DOHH2 (cell line): ENCODE measurements at regions not wholly inside any gene's neighbourhood (a gene's known extent, or its start where the extent isn't known, plus 50 kb on each side); places are given as distances from the start of the nearest gene placed in this dataset.

Source experiments
- H3F3A ChIP-seq: fragments of 200-600 bp; sonication (generic), shearing (Covaris generic); 2 replicates; pipeline ENCODE4 v1.6.0; 2016; ENCODE audit warnings: antibody characterized with exemption, mild to moderate bottlenecking; ENCODE audit not compliant: control insufficient read depth, insufficient read depth
- H3K27ac ChIP-seq: fragments of 200-600 bp; sonication (generic); 2 replicates; pipeline ENCODE4 v1.5.1; 2014; ENCODE audit warnings: low read depth, mild to moderate bottlenecking, low read length, moderate library complexity
- H3K27me3 ChIP-seq: fragments of 200-600 bp; sonication (generic); 2 replicates; pipeline ENCODE4 v1.6.1; 2014; ENCODE audit warnings: mild to moderate bottlenecking, low read length, mixed read lengths; ENCODE audit not compliant: control insufficient read depth
- H3K36me3 ChIP-seq: fragments of 200-600 bp; sonication (generic); 2 replicates; pipeline ENCODE4 v1.6.1; 2014; ENCODE audit warnings: mild to moderate bottlenecking, low read length, moderate library complexity, mixed read lengths; ENCODE audit not compliant: control insufficient read depth
- H3K4me1 ChIP-seq: fragments of 200-600 bp; sonication (generic); 2 replicates; pipeline ENCODE4 v1.6.1; 2014; ENCODE audit warnings: mild to moderate bottlenecking, low read length, mixed read lengths; ENCODE audit not compliant: control insufficient read depth
- H3K4me2 ChIP-seq: fragments of 200-600 bp; sonication (generic); 2 replicates; pipeline ENCODE4 v1.6.0; 2014; ENCODE audit warnings: mild to moderate bottlenecking, low read length, moderate library complexity
- H3K4me3 ChIP-seq: fragments of 200-600 bp; sonication (generic); 2 replicates; pipeline ENCODE4 v1.5.1; 2014; ENCODE audit warnings: mild to moderate bottlenecking, low read length, mixed read lengths
- H3K79me2 ChIP-seq: fragments of 200-600 bp; sonication (generic); 2 replicates; pipeline ENCODE4 v1.6.1; 2014; ENCODE audit warnings: mild to moderate bottlenecking, low read length, mixed read lengths; ENCODE audit not compliant: control insufficient read depth
- H3K9me2 ChIP-seq: fragments of 200-600 bp; sonication (generic); replicated peaks from 2 replicates; pipeline ENCODE4 v1.6.1; 2014; ENCODE audit warnings: mild to moderate bottlenecking, low read length, mixed read lengths; ENCODE audit not compliant: control insufficient read depth
- H3K9me3 ChIP-seq: fragments of 200-600 bp; sonication (generic); 2 replicates; pipeline ENCODE4 v1.6.1; 2014; ENCODE audit warnings: antibody characterized with exemption, low read length, mixed read lengths; ENCODE audit not compliant: control insufficient read depth, insufficient read depth
- H4K20me1 ChIP-seq: fragments of 200-600 bp; sonication (generic); 2 replicates; pipeline ENCODE4 v1.6.0; 2014; ENCODE audit warnings: low read depth, mild to moderate bottlenecking, antibody characterized with exemption, low read length, moderate library complexity; ENCODE audit not compliant: control insufficient read depth, insufficient read depth
- CTCF ChIP-seq: fragments of 200-600 bp; sonication (generic); IDR thresholded peaks from one replicate; pipeline ENCODE4 v1.5.1; 2014; ENCODE audit warnings: antibody characterized with exemption, mild to moderate bottlenecking, low read depth, low read length; ENCODE audit not compliant: poor library complexity, severe bottlenecking
- EZH2phosphoT487 ChIP-seq: fragments of 200-600 bp; sonication (generic); IDR thresholded peaks from 2 replicates; pipeline ENCODE4 v1.6.1; 2017; ENCODE audit warnings: borderline replicate concordance, mild to moderate bottlenecking, antibody characterized with exemption, low read length, moderate library complexity, mixed read lengths

- Histone ChIP-seq H3K27me3 (no peaks in the 10 kb centered on the region), H3K9me2 (no peaks in the 10 kb centered on the region), H3K36me3 (no peaks in the 10 kb centered on the region)
These were observed 769.8 kb upstream of the NDST4 start for GRCh38 chr4:115883231-115883630.

GRCh38 chr4:115873048-115873447 lies 759.6 kb upstream of the NDST4 start:
- H3K36me3 ChIP-seq = no peaks in the 10 kb centered on the region
- TF ChIP-seq CTCF (peak; percentile 24), EZH2phosphoT487 (no peak)
- no peaks in the 10 kb centered on the region for H3K9me2 ChIP-seq

More at GRCh38 chr4:115883231-115883630, 769.8 kb upstream of the NDST4 start:
- no peaks in the 10 kb centered on the region for H3K79me2 ChIP-seq
- H4K20me1 ChIP-seq = no peaks in the 10 kb centered on the region
- no peak overlapping the region for H3K4me2 ChIP-seq
- H3K4me3 ChIP-seq = no peak overlapping the region
- TF ChIP-seq CTCF (no peak), EZH2phosphoT487 (no peak)
- no peak overlapping the region for H3K27ac ChIP-seq
- H3F3A ChIP-seq = no peaks in the 10 kb centered on the region
- no peaks in the 10 kb centered on the region for H3K9me3 ChIP-seq
- no peaks in the 10 kb centered on the region for H3K4me1 ChIP-seq

GRCh38 chr4:115871596-115871995 lies 758.2 kb upstream of the NDST4 start:
- Histone ChIP-seq H3K27ac (no peak overlapping the region), H3K36me3 (no peaks in the 10 kb centered on the region)

More at GRCh38 chr4:115873048-115873447, 759.6 kb upstream of the NDST4 start:
- H3F3A ChIP-seq = no peaks in the 10 kb centered on the region
- H3K9me3 ChIP-seq = peaks cover 3% of the 10 kb centered on the region; the same call in 1 of the 2 replicates
- H4K20me1 ChIP-seq = no peaks in the 10 kb centered on the region
- no peaks in the 10 kb centered on the region for H3K27me3 ChIP-seq
- no peak overlapping the region for H3K27ac ChIP-seq
- no peak overlapping the region for H3K4me2 ChIP-seq
- no peaks in the 10 kb centered on the region for H3K4me1 ChIP-seq
- H3K4me3 ChIP-seq = no peak overlapping the region
- H3K79me2 ChIP-seq = no peaks in the 10 kb centered on the region

More at GRCh38 chr4:115871596-115871995, 758.2 kb upstream of the NDST4 start:
- no peaks in the 10 kb centered on the region for H3F3A ChIP-seq
- H3K9me3 ChIP-seq = peaks cover 3% of the 10 kb centered on the region; the same call in 1 of the 2 replicates
- H3K4me2 ChIP-seq = no peak overlapping the region
- no peaks in the 10 kb centered on the region for H3K9me2 ChIP-seq
- no peaks in the 10 kb centered on the region for H4K20me1 ChIP-seq
- no peak overlapping the region for H3K4me3 ChIP-seq
- no peaks in the 10 kb centered on the region for H3K27me3 ChIP-seq
- no peaks in the 10 kb centered on the region for H3K79me2 ChIP-seq
- TF ChIP-seq CTCF (no peak), EZH2phosphoT487 (no peak)
- no peaks in the 10 kb centered on the region for H3K4me1 ChIP-seq
